SK-N-SH (cell line): ENCODE measurements at regions not wholly inside any gene's neighbourhood (a gene's known extent, or its start where the extent isn't known, plus 50 kb on each side); places are given as distances from the start of the nearest gene placed in this dataset.

Experiments
- CTCF ChIA-PET: fragments of 300-600, 350-600 bp; formaldehyde crosslinking; extraction: SDS; loops from one replicate; lab custom pipeline; 2021; lab: Yijun Ruan, JAX
- POLR2A ChIA-PET: fragments of 350-600 bp; sonication (Branson Sonifier 250); formaldehyde crosslinking; extraction: SDS; loops from one replicate; lab custom pipeline; 2020; ENCODE audit warnings: antibody characterized with exemption, inconsistent platforms; lab: Yijun Ruan, JAX
- DNase-seq: peaks from one replicate; pipeline ENCODE4 v3.0.0; 2012
- H2AFZ ChIP-seq: fragments of 200-600 bp; sonication (generic); 2 replicates; pipeline ENCODE4 v1.8.1; 2016; ENCODE audit warnings: antibody characterized with exemption, mild to moderate bottlenecking, low read depth
- H3F3A ChIP-seq: fragments of 200-600 bp; sonication (generic); replicated peaks from 2 replicates; pipeline ENCODE3; 2016; ENCODE audit warnings: antibody characterized with exemption, mild to moderate bottlenecking; ENCODE audit not compliant: insufficient read depth
- H3K27ac ChIP-seq, 2 experiments: fragments of 200-500 bp in 1 of 2; fragments of 200-600 bp in 1 of 2; sonication (Bioruptor generic) in 1 of 2; sonication (generic), shearing (Covaris generic) in 1 of 2; 2 replicates each; pipeline versions ENCODE4 v1.5.1 to v1.6.1; 2014 to 2016; ENCODE audit warnings: low read depth in 2 of 2, inconsistent platforms in 1 of 2, low read length in 1 of 2, mild to moderate bottlenecking in 1 of 2, mixed read lengths in 1 of 2
- H3K27me3 ChIP-seq: fragments of 200-600 bp; sonication (generic), shearing (Covaris generic); 2 replicates; pipeline ENCODE4 v1.6.1; 2016; ENCODE audit warnings: mixed run types; ENCODE audit not compliant: insufficient read depth
- H3K36me3 ChIP-seq, 2 experiments: fragments of 200-500 bp in 1 of 2; fragments of 200-600 bp in 1 of 2; sonication (Bioruptor generic) in 1 of 2; sonication (generic) in 1 of 2; replicated peaks in 1 of 2; 2 replicates each; pipeline versions ENCODE3 to v1.5.1; 2014 to 2016; ENCODE audit warnings: low read length in 1 of 2, mild to moderate bottlenecking in 1 of 2; ENCODE audit not compliant: insufficient read depth in 2 of 2, control insufficient read depth in 1 of 2
- H3K4me1 ChIP-seq, 2 experiments: fragments of 200-500 bp in 1 of 2; fragments of 200-600 bp in 1 of 2; sonication (Bioruptor generic) in 1 of 2; sonication (generic), shearing (Covaris generic) in 1 of 2; 2 replicates each; pipeline versions ENCODE4 v1.5.1 to v1.6.1; 2014 to 2016; ENCODE audit warnings: low read depth in 1 of 2, low read length in 1 of 2, mixed run types in 1 of 2; ENCODE audit not compliant: insufficient read depth in 2 of 2, control insufficient read depth in 1 of 2
- H3K4me2 ChIP-seq: fragments of 200-600 bp; sonication (generic), shearing (Covaris generic); 2 replicates; pipeline ENCODE4 v1.6.1; 2017; ENCODE audit warnings: mixed run types
- H3K4me3 ChIP-seq, 2 experiments: fragments of 200-500 bp in 1 of 2; fragments of 200-600 bp in 1 of 2; sonication (Bioruptor generic) in 1 of 2; sonication (generic), shearing (Covaris generic) in 1 of 2; 2 replicates each; pipeline versions ENCODE4 v1.5.1 to v1.8.1; 2014 to 2016; ENCODE audit warnings: low read depth in 2 of 2, inconsistent platforms in 1 of 2, low read length in 1 of 2, mild to moderate bottlenecking in 1 of 2, mixed read lengths in 1 of 2, moderate library complexity in 1 of 2
- H3K79me2 ChIP-seq: fragments of 200-600 bp; sonication (generic); 2 replicates; pipeline ENCODE4 v1.8.1; 2017; ENCODE audit warnings: mild to moderate bottlenecking; ENCODE audit not compliant: insufficient read depth
- H3K9ac ChIP-seq: fragments of 200-600 bp; sonication (generic); 2 replicates; pipeline ENCODE4 v1.6.1; 2017; ENCODE audit warnings: mixed run types
- H3K9me2 ChIP-seq: fragments of 200-600 bp; sonication (generic); 2 replicates; pipeline ENCODE4 v1.6.1; 2017; ENCODE audit warnings: mixed run types
- H3K9me3 ChIP-seq: fragments of 200-600 bp; sonication (generic); 2 replicates; pipeline ENCODE4 v1.6.1; 2017; ENCODE audit warnings: mixed run types, mild to moderate bottlenecking, moderate library complexity
- H4K20me1 ChIP-seq: fragments of 200-600 bp; sonication (generic); 2 replicates; pipeline ENCODE4 v1.6.1; 2017; ENCODE audit warnings: mild to moderate bottlenecking, mixed run types; ENCODE audit not compliant: insufficient read depth
- EP300 ChIP-seq, 2 experiments: IDR thresholded peaks; 2 replicates each; pipeline versions ENCODE4 v1.4.0 to v1.6.1; 2012; ENCODE audit warnings: borderline replicate concordance in 1 of 2, low read depth in 1 of 2, low read length in 1 of 2
- FOXJ3 ChIP-seq: sonication (generic); formaldehyde crosslinking; IDR thresholded peaks from 2 replicates; pipeline ENCODE4 v1.5.1; 2020; ENCODE audit warnings: mild to moderate bottlenecking, missing genetic modification reagents
- GABPA ChIP-seq: IDR thresholded peaks from 2 replicates; pipeline ENCODE4 v1.4.0; 2012; ENCODE audit warnings: low read depth, mild to moderate bottlenecking
- JUND ChIP-seq: IDR thresholded peaks from 2 replicates; pipeline ENCODE4 v1.4.0; 2012
- MEF2A ChIP-seq: IDR thresholded peaks from 2 replicates; pipeline ENCODE4 v1.4.0; 2012; ENCODE audit warnings: low read depth, borderline replicate concordance
- MXI1 ChIP-seq: IDR thresholded peaks from 2 replicates; pipeline ENCODE4 v1.6.1; 2012; ENCODE audit warnings: mild to moderate bottlenecking, low read depth, low read length, improper control_type of control experiment
- NFIC ChIP-seq: IDR thresholded peaks from 2 replicates; pipeline ENCODE4 v1.4.0; 2012; ENCODE audit warnings: borderline replicate concordance
- NRF1 ChIP-seq: IDR thresholded peaks from 2 replicates; pipeline ENCODE4 v1.6.1; 2012; ENCODE audit warnings: low read depth, mild to moderate bottlenecking, low read length
- PBX3 ChIP-seq: IDR thresholded peaks from 2 replicates; pipeline ENCODE4; 2012
- POLR2AphosphoS5 ChIP-seq: IDR thresholded peaks from 2 replicates; pipeline ENCODE4 v1.6.1; 2012; ENCODE audit warnings: low read depth, low read length
- RAD21 ChIP-seq: IDR thresholded peaks from 2 replicates; pipeline ENCODE4 v1.6.1; 2012; ENCODE audit warnings: mild to moderate bottlenecking, low read length
- RCOR1 ChIP-seq: fragments of 150-350 bp; IDR thresholded peaks from 2 replicates; pipeline ENCODE4 v1.6.1; 2017; ENCODE audit warnings: antibody characterized with exemption, low read length
- SIN3A ChIP-seq: IDR thresholded peaks from 2 replicates; pipeline ENCODE4 v1.6.1; 2012; ENCODE audit warnings: low read depth, mild to moderate bottlenecking, low read length, moderate library complexity, borderline replicate concordance
- SMC3 ChIP-seq: IDR thresholded peaks from 2 replicates; pipeline ENCODE4 v1.6.1; 2012; ENCODE audit warnings: low read depth, low read length, improper control_type of control experiment
- TAF1 ChIP-seq: IDR thresholded peaks from 2 replicates; pipeline ENCODE4 v1.6.1; 2012; ENCODE audit warnings: low read depth, mild to moderate bottlenecking, low read length, moderate library complexity, borderline replicate concordance
- TCF12 ChIP-seq: IDR thresholded peaks from 2 replicates; pipeline ENCODE4 v1.4.0; 2012
- YY1 ChIP-seq: IDR thresholded peaks from 2 replicates; pipeline ENCODE4 v1.4.0; 2012; ENCODE audit warnings: low read depth, mild to moderate bottlenecking
- WGBS: methylation state at CpG from one replicate; pipeline ENCODE4 v1.1.6; 2017; ENCODE audit warnings: low lambda C conversion rate; 5-methylcytosine and 5-hydroxymethylcytosine counted together
- TF ChIP-seq, protein P1 (sequence below): IDR thresholded peaks from 2 replicates; pipeline ENCODE4 v1.4.0; 2012; ENCODE audit warnings: low read depth
- TF ChIP-seq, protein P2 (sequence below): fragments of 200-600 bp; sonication (generic); IDR thresholded peaks from 2 replicates; pipeline ENCODE4 v1.6.1; 2017; ENCODE audit warnings: antibody characterized with exemption, mild to moderate bottlenecking, moderate library complexity

DNA sequence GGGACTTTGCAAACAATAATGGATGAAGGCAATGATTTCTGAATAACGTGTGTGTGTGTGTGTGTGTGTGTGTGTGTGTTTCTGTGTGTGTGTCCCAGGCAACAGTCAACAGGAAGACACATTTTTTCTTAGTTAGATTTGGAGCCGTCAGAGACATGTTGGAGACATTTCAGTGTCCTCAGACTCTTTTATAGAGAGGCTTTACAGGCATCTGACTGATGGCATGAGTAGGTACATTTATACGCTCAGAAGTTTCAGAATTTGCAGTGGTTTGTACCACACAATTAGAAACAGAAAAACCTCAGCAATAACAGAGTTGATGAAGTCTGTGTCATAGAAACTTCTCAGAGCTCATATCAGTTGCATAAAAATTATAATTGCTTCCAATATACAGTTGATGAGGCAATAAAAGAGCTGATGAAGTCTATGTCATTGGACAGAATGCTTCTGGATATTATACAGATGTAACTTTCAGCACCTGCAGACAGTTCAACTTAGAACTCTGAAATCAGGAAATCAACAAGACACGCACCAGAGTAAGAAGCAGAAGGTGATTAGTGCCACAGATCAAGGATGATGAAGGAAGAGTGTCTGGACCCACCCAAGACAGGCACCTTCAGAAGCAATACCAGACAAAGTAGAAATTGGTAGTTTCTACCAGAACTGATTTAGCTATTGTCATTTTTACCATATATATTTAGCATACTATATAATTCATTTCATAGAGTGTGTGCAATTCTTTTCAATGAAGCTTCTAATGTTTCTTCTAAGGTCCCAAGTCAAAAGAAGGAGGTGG is 104.5 kb upstream of the LYZL1 start:
- DNase-seq = no peak
- Histone ChIP-seq H3K4me1 (peaks cover 0 to 3% of the 10 kb centered on the region in 2 experiments; a peak in 1 of 4 replicates), H2AFZ (no peak overlapping the region), H3K9me3 (no peaks in the 10 kb centered on the region), H3K27ac (no peak overlapping the region), H3K9me2 (no peaks in the 10 kb centered on the region), H3K79me2 (no peaks in the 10 kb centered on the region), H3F3A (no peaks in the 10 kb centered on the region), H3K9ac (no peak overlapping the region), H3K36me3 (no peaks in the 10 kb centered on the region), H4K20me1 (no peaks in the 10 kb centered on the region), H3K4me2 (no peak overlapping the region), H3K4me3 (no peak overlapping the region), H3K27me3 (no peaks in the 10 kb centered on the region)
- ChIA-PET POLR2A (no interaction called here), CTCF (interaction anchor here (1.3 kb wide), 1 partner anchor 15 kb away, joined by 4 read pairs; no protein-coding TSS in a partner anchor)
- WGBS = 64% methylated on average over 4 of the region's 4 CpGs
- no peak for TF ChIP-seq YY1
- no peak for TF ChIP-seq RAD21
- no peak for TF ChIP-seq TAF1
- TF ChIP-seq JUND = no peak
- no peak for TF ChIP-seq POLR2AphosphoS5
- no peak for TF ChIP-seq SMC3
- no peak for TF ChIP-seq FOXJ3

DNA sequence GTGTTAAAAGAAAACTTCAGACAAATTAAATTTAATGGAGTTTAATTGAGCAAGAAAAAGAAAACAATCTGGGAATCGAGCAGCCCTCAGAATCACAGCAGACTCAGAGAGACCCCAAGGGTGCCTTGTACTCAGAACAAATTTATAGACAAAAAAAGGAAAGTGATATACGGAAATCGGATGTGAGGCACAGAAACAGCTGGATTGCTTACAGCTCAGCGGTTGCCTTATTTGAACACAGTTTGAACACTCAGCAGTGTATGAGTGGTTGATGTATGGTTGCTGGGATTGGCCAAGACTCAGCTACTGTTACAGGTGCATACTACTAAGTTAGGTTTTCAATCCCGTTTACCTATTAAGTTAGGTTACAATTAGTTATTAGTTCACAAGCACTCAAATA is 103.8 kb upstream of the LYZL1 start:
- Histone ChIP-seq H3K27me3 (no peaks in the 10 kb centered on the region), H4K20me1 (no peaks in the 10 kb centered on the region), H3F3A (no peaks in the 10 kb centered on the region), H3K79me2 (no peaks in the 10 kb centered on the region), H2AFZ (no peak overlapping the region), H3K9ac (no peak overlapping the region), H3K4me2 (no peak overlapping the region), H3K36me3 (no peaks in the 10 kb centered on the region), H3K9me3 (no peaks in the 10 kb centered on the region), H3K4me3 (no peak overlapping the region), H3K4me1 (peaks cover 0 to 3% of the 10 kb centered on the region in 2 experiments; a peak in 1 of 4 replicates), H3K9me2 (no peaks in the 10 kb centered on the region), H3K27ac (no peak overlapping the region)
- TF ChIP-seq YY1 = no peak
- no peak for TF ChIP-seq TAF1
- TF ChIP-seq POLR2AphosphoS5 = no peak
- no peak for TF ChIP-seq RCOR1
- TF ChIP-seq, protein P1, sequence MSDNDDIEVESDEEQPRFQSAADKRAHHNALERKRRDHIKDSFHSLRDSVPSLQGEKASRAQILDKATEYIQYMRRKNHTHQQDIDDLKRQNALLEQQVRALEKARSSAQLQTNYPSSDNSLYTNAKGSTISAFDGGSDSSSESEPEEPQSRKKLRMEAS = no peak
- no peak for TF ChIP-seq NFIC
- DNase-seq = no peak
- WGBS = 76% methylated on average over 5 of the region's 5 CpGs
- POLR2A ChIA-PET = no interaction called here
- CTCF ChIA-PET = interaction anchor here (1.3 kb wide), 1 partner anchor 15 kb away, joined by 4 read pairs; no protein-coding TSS in a partner anchor

GRCh38 chr10:29186221-29186620 is 102.6 kb upstream of the LYZL1 start:
- ChIA-PET POLR2A (no interaction called here), CTCF (interaction anchor here (0.6 kb wide), 1 partner anchor 132 kb away, joined by 3 read pairs; no protein-coding TSS in a partner anchor)
- no peak for TF ChIP-seq TCF12
- TF ChIP-seq MXI1 = no peak
- TF ChIP-seq PBX3 = no peak
- no peak for TF ChIP-seq MEF2A
- TF ChIP-seq TAF1 = no peak
- no peak for TF ChIP-seq EP300 (IDR thresholded peaks at IDR 0.05; ENCODE audit: borderline replicate concordance in 1 of 2, low read depth in 1 of 2, low read length in 1 of 2)
- TF ChIP-seq NRF1 = no peak
- TF ChIP-seq, protein P2, sequence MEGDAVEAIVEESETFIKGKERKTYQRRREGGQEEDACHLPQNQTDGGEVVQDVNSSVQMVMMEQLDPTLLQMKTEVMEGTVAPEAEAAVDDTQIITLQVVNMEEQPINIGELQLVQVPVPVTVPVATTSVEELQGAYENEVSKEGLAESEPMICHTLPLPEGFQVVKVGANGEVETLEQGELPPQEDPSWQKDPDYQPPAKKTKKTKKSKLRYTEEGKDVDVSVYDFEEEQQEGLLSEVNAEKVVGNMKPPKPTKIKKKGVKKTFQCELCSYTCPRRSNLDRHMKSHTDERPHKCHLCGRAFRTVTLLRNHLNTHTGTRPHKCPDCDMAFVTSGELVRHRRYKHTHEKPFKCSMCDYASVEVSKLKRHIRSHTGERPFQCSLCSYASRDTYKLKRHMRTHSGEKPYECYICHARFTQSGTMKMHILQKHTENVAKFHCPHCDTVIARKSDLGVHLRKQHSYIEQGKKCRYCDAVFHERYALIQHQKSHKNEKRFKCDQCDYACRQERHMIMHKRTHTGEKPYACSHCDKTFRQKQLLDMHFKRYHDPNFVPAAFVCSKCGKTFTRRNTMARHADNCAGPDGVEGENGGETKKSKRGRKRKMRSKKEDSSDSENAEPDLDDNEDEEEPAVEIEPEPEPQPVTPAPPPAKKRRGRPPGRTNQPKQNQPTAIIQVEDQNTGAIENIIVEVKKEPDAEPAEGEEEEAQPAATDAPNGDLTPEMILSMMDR = no peak
- TF ChIP-seq YY1 = no peak
- TF ChIP-seq, protein P1 = no peak
- no peak for TF ChIP-seq SIN3A
- no peak for TF ChIP-seq GABPA

More at GRCh38 chr10:29186221-29186620, 102.6 kb upstream of the LYZL1 start:
- H3K27ac ChIP-seq = no peak overlapping the region
- no peaks in the 10 kb centered on the region for H3F3A ChIP-seq
- H3K4me1 ChIP-seq = peaks cover 0 to 3% of the 10 kb centered on the region in 2 experiments; a peak in 1 of 4 replicates
- DNase-seq = no peak
- H3K9me2 ChIP-seq = no peaks in the 10 kb centered on the region
- H3K9me3 ChIP-seq = no peaks in the 10 kb centered on the region
- 82% methylated on average over 3 of the region's 3 CpGs for WGBS
- H3K79me2 ChIP-seq = no peaks in the 10 kb centered on the region
- H2AFZ ChIP-seq = no peak overlapping the region; the same call in 1 of the 2 replicates
- no peak overlapping the region for H3K9ac ChIP-seq
- H3K36me3 ChIP-seq = no peaks in the 10 kb centered on the region
- H3K4me2 ChIP-seq = no peak overlapping the region
- no peak overlapping the region for H3K4me3 ChIP-seq
- H3K27me3 ChIP-seq = no peaks in the 10 kb centered on the region
- no peaks in the 10 kb centered on the region for H4K20me1 ChIP-seq
